Fibroblast of gingiva (primary cell): ENCODE measurements at regions not wholly inside any gene's neighbourhood (a gene's known extent, or its start where the extent isn't known, plus 50 kb on each side); places are given as distances from the start of the nearest gene placed in this dataset.

Experiments
- DNase-seq: peaks from one replicate; pipeline ENCODE4 v3.0.0-alpha.2; 2011; ENCODE audit warnings: low read depth

DNA sequence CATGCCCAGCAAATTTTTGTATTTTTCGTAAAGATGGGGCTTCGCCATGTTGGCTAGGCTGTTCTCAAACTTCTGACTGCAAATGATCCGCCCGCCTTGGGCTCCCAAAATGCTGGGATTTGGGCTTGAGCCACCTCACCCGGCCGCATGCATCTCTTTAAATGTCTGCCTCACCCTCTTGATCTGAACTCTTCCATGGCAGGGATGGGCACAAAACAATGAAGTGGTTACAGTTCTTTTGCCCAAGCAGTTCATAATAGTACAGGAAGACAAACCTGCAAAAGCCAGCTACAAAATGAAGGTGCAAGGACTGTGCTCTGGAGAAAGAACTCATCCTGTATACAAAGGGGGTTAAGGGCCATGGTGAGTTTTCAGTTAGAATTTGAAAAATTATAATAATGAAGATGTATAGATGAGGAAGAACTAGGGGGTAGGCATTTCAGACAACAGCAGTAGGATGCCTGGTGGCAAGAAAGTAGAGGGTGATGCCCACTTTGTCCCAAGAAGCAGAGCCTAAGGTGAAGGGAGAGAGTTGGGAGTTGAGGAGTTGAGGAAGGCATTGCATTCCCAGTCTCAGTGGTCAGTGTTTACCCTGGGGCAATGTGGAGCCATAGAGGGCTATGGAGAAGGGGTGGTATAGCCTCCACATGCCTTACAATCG, 160.8 kb upstream of the MYCN start:
- no peak for DNase-seq

- no peak for DNase-seq
These were observed 160.1 kb upstream of the MYCN start for GRCh38 chr2:15780234-15780633.

- no peak for DNase-seq
These were observed 159.3 kb upstream of the MYCN start for GRCh38 chr2:15780912-15781574.

- DNase-seq = no peak
These were observed 158.2 kb upstream of the MYCN start for GRCh38 chr2:15782009-15782751.

- DNase-seq = no peak
These were observed 157.5 kb upstream of the MYCN start for GRCh38 chr2:15782769-15783294.

GRCh38 chr2:15783489-15783888, 156.9 kb upstream of the MYCN start:
- DNase-seq = no peak

DNA sequence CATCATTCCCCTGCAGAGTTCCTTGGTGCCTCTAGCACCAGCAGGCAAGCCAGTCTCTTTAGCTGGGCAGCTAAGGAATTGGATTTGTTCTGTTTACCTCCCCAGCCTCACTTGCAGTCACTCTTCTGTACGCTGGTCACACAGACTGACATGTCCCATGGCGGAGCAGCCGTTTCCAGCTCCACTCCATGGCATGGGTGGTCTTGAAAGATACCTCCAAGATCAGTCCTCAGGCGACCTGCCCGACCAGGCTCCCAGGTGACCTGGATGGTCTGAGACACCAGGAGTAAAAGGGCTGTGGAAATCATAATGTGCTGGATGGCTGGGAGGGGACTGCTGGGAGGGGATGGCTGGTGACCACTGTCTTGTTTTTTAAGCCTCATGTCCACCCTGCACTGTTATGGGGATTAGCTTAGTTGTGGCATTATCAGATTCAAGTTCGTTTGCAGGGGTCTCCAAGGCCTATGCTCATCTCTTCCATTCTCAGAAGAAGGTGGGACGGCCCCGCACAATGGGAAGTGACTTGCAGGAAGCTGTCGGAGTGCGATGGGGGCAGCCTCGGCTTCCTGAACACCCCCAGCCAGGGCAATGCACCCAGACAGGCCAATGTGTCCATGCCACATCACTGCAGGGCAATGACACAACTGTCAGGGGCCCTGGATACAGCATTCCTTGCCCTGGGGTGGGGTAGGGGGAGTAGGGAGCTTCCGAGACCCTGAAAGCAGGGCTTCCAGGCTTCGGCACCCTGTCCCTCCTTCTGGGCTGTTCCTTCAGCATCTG, 156.1 kb upstream of the MYCN start:
- DNase-seq = no peak

GRCh38 chr2:15784886-15785801, 155.2 kb upstream of the MYCN start:
- DNase-seq = no peak

DNA sequence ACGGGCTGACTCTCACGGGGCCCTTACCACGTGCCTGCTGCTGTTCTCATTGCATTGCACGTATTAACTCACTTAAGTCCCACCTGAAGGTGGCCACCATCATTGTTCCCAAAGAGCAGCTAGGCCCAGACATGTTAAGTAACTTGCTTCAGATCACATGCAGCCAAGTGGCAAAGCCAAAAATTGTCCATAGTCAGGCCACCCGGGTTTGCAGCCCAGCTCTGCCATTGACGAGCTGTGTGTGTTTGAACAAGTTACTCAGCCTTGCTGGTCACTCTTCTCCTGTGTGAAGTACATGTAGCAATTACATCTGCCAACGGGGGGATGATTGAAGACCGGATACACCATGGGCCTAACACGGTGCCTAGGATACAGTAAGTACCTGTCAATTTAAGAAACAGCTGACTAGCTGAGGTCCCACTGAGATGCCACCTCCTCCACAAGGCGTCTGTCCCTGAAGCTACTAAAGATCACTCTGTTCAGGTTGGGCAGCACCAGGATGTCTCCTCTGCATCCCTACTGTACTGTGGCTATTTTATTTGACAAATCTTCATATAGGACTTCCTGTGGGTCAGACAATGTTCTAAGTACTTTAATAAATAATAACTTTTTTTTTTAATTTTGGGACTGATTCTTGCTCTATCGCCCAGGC, 154.2 kb upstream of the MYCN start:
- DNase-seq = no peak

DNA sequence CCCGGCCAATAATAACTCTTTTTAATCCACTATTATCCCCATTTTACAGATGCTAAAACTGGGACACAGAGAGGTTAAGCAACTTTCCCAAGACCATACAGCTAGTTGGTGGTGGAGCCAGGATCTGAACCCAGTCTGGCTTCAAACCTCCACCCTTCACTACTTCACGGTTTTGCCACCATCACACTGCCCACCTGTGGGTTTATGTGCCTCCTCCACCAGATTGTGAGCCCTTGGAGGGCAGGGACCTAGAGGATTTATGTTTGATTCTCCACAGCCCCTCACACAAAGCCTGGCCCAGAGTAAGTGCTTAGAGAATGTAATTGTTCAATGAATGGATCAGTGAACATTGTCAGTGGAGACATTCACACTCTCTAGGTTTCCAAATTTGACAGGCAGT, 153.4 kb upstream of the MYCN start:
- no peak for DNase-seq

DNA sequence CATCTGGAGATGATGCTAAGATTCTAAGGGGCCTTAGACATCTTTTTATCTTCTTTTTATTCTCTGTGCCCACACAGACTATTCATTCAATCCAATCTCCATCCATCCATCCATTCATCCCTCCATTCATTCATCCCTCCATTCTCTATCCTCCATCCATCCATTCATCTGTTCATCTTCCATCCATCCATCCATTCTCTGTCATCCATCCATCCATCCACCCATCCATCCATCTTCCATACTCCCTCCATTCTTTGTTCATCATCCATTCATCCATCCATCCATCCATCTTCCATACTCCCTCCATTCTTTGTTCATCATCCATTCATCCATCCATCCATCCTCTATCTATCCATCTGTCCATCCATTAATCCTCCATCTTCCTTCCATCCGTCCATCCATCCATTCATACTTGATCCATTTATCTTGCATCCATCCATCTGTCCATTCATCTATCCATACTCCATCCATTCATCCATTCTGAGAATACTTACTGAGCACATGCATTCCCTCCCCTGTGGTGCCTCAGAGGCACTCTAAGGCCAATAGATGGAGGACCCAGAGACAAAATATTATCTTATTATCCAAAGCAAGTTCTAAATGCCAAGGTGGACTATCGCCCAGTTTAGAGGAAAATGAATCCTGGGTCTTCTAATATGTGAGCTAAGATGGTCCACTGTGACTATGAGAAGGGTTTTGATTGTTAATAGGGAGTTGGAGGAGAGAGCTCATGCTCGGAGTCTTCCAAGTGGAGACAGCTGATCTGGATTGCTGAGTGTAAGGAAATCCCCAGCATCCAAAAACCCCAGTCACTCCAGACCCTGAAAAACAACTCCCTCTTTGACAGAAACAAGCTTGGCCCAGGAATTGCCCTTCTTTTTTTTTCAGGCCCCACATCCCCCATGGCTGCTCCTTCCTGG, 152.6 kb upstream of the MYCN start:
- DNase-seq = no peak

DNA sequence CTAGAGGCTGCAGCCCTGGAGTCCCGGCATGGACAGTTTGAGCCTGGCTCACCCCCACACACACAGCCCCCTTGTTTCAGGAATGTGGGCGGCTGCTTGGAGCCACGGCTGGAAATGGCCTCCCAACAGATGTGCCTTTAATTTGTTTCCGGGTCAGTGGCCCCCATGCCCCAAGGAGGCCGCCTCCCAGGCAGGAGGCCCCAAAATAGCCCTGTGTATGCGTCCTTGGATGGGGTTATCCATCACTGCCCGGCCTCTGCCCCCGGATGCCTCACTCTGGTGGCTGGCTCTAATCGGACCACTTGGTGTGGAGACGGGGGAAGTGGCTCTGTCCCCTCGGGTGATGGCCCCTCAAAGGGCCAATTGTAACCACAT, 151.9 kb upstream of the MYCN start:
- DNase-seq = no peak

GRCh38 chr2:15788830-15789229, 151.5 kb upstream of the MYCN start:
- no peak for DNase-seq

DNA sequence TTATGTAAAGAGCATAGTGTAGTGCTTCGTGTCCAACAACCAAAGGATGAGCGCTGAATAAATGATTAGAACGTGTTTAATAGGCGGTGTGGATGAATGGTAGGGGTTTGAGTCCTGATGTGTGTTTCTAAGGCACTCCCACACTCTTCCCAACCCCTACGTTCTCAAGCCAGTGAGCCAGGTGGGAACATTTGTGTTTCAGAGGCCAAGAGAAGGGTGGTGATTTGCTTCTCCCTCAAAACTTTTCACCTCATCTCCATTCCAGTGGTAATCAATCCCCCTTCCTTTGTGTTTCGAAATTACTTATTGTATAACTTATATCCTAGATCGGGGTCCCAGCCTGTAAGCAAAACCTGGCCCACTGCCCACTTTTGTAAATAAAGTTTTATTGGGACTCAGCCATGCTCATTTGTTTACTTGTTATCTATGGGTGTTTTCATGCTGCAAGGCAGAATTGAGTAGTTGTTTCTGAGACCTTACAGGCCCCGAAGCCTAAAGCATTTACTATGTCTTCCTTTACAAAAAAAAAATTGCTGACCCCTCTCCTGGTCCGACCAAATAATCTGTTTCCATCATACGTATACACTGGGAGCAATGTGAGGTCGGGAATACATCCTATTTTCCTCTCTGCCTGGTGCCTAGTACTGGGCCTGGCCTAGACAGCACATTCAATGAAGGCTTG, 150.8 kb upstream of the MYCN start:
- no peak for DNase-seq

- no peak for DNase-seq
These were observed 150.0 kb upstream of the MYCN start for GRCh38 chr2:15790326-15790725.

- DNase-seq = no peak
These were observed 149.5 kb upstream of the MYCN start for GRCh38 chr2:15790838-15791237.

GRCh38 chr2:15791294-15791693, 149.1 kb upstream of the MYCN start:
- DNase-seq = no peak

GRCh38 chr2:15792331-15792730, 148.0 kb upstream of the MYCN start:
- no peak for DNase-seq
